ENCODE measurements at regions not wholly inside any gene's neighbourhood (a gene's known extent, or its start where the extent isn't known, plus 50 kb on each side); places are given as distances from the start of the nearest gene placed in this dataset.

DNA sequence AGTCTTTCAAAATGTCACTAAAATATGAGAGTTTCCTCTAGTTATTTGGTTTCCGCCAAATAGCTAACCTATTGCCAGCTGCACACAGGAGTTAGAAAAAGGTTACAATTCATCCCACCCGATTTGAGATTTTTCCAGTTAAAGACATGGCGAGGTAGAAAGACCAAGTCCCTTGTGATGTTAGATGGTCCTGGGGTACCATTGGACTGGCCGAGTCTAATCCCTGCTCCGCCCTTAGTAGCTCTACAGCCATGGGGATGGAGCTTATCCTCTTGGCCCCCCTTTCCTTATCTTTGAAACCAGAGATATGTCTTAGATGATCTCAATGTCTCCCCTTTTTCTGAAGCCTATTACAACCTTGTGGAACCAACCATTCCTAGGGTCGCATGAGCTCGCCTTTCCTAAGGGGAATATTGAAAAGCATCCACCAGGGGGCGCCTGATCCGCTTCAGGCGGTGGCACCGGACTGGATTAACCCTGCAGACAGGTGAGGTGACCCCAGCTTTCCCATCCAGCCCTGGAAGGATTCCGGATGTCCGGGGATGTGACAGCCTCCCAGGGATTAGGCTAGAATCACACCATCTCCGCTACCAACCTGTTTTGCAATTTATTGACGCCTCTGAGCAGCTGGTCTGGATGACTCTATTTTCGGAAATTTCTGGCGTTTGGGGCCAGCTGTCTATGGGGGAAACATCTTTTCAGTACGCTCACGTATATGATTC is 68.3 kb upstream of the SIM2 start:
- TF ChIP-seq, protein P1, sequence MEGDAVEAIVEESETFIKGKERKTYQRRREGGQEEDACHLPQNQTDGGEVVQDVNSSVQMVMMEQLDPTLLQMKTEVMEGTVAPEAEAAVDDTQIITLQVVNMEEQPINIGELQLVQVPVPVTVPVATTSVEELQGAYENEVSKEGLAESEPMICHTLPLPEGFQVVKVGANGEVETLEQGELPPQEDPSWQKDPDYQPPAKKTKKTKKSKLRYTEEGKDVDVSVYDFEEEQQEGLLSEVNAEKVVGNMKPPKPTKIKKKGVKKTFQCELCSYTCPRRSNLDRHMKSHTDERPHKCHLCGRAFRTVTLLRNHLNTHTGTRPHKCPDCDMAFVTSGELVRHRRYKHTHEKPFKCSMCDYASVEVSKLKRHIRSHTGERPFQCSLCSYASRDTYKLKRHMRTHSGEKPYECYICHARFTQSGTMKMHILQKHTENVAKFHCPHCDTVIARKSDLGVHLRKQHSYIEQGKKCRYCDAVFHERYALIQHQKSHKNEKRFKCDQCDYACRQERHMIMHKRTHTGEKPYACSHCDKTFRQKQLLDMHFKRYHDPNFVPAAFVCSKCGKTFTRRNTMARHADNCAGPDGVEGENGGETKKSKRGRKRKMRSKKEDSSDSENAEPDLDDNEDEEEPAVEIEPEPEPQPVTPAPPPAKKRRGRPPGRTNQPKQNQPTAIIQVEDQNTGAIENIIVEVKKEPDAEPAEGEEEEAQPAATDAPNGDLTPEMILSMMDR (IDR thresholded peaks at IDR 0.05): peak; percentile 58 to 80 (median 69)
- peak in 5 of 6 donors; percentile 22 to 86 (median 65) for DNase-seq
- H3K36me3 ChIP-seq: no peaks in the 10 kb centered on the region
- ATAC-seq: peak; percentile 67 to 86 (median 76)
- H3K27ac ChIP-seq: no peak overlapping the region
- H3K9me3 ChIP-seq: no peaks in the 10 kb centered on the region
- H3K27me3 ChIP-seq: no peaks in the 10 kb centered on the region
- FAIRE-seq: no peak
- 41 to 43% methylated on average over 19 of the region's 19 CpGs for WGBS, 2 donors
- intact Hi-C loops (cut with DNase I): loop anchor here in 1 of 3 donors (10.0 kb wide), 1 partner anchor 294 kb away; no protein-coding TSS in a partner anchor
- no peaks in the 10 kb centered on the region for H3K4me1 ChIP-seq
- no peak overlapping the region for H3K4me3 ChIP-seq

DNA sequence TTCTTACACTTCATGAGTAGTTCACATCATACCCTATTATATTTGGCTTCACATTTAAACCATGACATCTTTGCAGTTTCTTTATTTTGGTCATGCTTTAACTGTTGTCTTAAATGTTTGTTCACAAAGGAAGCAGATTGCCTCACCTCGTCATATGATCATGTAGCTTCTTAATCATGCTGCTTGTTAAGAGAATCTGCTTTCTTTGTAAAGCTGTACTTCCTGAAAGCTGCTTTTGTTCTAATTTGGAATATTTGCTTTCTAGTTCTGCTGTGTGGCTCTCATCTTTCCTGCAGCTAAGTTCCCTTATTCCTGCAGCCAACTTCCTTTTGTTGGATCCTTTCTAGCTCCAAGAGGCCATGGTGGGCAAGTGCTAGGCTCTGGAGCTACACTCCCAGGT is 62.9 kb upstream of the SIM2 start:
- WGBS, 2 donors: 39 to 67% methylated on average over 1 of the region's 1 CpG
- Histone ChIP-seq H3K4me3 (no peak overlapping the region), H3K4me1 (peaks cover 0 to 5% (median 0%) of the 10 kb centered on the region in 3 donors), H3K9me3 (no peaks in the 10 kb centered on the region), H3K27me3 (peaks cover 0 to 6% (median 2%) of the 10 kb centered on the region in 4 donors), H3K36me3 (no peaks in the 10 kb centered on the region), H3K27ac (no peak overlapping the region)
- TF ChIP-seq, protein P1 (IDR thresholded peaks at IDR 0.05): no peak
- ATAC-seq: no peak
- intact Hi-C loops (cut with DNase I): loop anchor here in 1 of 3 donors (10.0 kb wide), 1 partner anchor 289 kb away; no protein-coding TSS in a partner anchor
- no peak for DNase-seq
- FAIRE-seq: no peak

DNA sequence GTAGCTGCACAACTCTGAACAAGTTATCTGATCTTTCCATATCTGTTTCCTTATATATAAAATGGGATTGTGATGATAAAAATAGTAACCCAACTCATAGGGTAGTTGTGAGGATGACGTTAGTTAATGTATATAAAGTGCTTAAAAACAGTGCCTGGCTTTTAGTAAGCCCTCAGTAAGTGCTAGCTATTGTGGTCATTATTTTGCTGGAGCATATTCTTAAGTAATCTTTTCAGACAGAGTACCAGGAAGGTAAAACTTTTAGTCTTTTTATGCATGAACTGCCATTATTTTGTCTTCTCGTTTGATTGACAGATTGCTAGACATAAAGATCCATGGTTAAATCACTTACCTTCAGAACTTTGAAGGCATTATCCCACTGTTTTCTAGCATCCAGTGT is 62.5 kb upstream of the SIM2 start:
- FAIRE-seq (no peak), DNase-seq (no peak), ATAC-seq (no peak)
- TF ChIP-seq, protein P1 (IDR thresholded peaks at IDR 0.05): no peak
- H3K9me3 ChIP-seq: no peaks in the 10 kb centered on the region
- H3K27ac ChIP-seq: no peak overlapping the region
- intact Hi-C loops (cut with DNase I): loop anchor here in 1 of 3 donors (10.0 kb wide), 1 partner anchor 288 kb away; no protein-coding TSS in a partner anchor
- WGBS, 2 donors: 57 to 71% methylated on average over 2 of the region's 2 CpGs
- H3K36me3 ChIP-seq: no peaks in the 10 kb centered on the region
- H3K4me3 ChIP-seq: no peak overlapping the region
- H3K4me1 ChIP-seq: peaks cover 0 to 5% (median 0%) of the 10 kb centered on the region in 3 donors
- peaks cover 0 to 6% (median 2%) of the 10 kb centered on the region in 4 donors for H3K27me3 ChIP-seq

DNA sequence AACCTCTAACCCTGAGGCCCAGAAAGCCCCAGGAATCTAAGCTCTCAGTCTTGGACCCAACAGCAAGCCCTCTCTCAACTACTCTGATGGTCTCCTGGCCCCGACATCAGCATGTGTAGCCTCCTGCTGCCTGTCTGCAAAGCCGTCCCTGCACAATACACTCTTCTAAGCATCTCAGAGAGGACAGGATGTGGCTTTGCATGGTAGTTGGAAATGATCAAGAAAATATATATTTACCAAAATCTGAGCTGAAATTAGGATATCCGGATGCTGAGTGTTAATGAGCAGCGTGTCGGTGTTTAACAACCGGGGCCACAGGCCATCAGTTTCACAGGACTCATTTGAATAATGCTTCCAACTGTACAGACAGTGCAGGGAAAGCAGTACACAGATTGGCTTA is 59.1 kb upstream of the SIM2 start:
- intact Hi-C loops (cut with DNase I): loop anchor here in 1 of 3 donors (10.0 kb wide), 1 partner anchor 285 kb away; no protein-coding TSS in a partner anchor

More for the DNA sequence above, 59.1 kb upstream of the SIM2 start:
- peaks cover 0 to 5% (median 0%) of the 10 kb centered on the region in 3 donors for H3K4me1 ChIP-seq
- no peaks in the 10 kb centered on the region for H3K9me3 ChIP-seq
- TF ChIP-seq, protein P1 (IDR thresholded peaks at IDR 0.05): no peak
- DNase-seq (no peak), FAIRE-seq (no peak), ATAC-seq (no peak)
- no peak overlapping the region for H3K27ac ChIP-seq
- peaks cover 0 to 6% (median 2%) of the 10 kb centered on the region in 4 donors for H3K27me3 ChIP-seq
- 37 to 52% methylated on average over 6 of the region's 6 CpGs for WGBS, 2 donors
- no peaks in the 10 kb centered on the region for H3K36me3 ChIP-seq
- no peak overlapping the region for H3K4me3 ChIP-seq
